ENCODE measurements at regions not wholly inside any gene's neighbourhood (a gene's known extent, or its start where the extent isn't known, plus 50 kb on each side); places are given as distances from the start of the nearest gene placed in this dataset.

DNA sequence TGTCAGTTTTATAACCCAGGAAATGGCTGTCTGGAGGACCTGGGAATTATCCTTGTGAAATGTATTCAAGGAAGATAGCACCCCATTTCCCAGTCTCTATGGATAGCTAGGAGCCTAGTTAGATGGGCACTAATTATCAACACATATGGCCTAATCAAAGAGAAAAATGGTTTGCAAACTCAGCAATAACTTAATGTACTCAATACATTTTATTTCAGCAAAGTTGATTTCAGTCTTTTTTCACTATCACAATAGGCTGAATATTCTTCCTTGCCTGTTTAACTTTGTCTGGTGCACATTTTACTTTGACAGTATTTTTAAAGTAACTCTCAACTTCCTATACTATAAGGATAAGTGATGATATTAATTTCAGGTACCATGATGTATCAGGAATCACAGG, 756.3 kb downstream of the CCDC85A start:
- Histone ChIP-seq H3K4me2 (ENCODE audit: low read length) (no peak overlapping the region), H2AFZ (no peak overlapping the region), H3K27ac (no peak overlapping the region), H3K9me3 (ENCODE audit: control insufficient read depth, low read length) (no peaks in the 10 kb centered on the region), H3K27me3 (ENCODE audit: control insufficient read depth, insufficient read depth, low read length) (no peaks in the 10 kb centered on the region), H3K36me3 (ENCODE audit: control insufficient read depth, insufficient read depth, low read length) (no peaks in the 10 kb centered on the region), H3K4me1 (no peaks in the 10 kb centered on the region), H3K4me3 (ENCODE audit: low read depth, low read length) (no peak overlapping the region), H3K79me2 (no peaks in the 10 kb centered on the region), H3K9ac (no peak overlapping the region)
- no peak for TF ChIP-seq CTCF (IDR thresholded peaks at IDR 0.05)

GRCh38 chr2:56952871-56953270, 769.1 kb downstream of the CCDC85A start:
- no peak for TF ChIP-seq CTCF (IDR thresholded peaks at IDR 0.05)
- H3K4me3 ChIP-seq (ENCODE audit: low read depth, low read length): no peak overlapping the region
- no peaks in the 10 kb centered on the region for H3K36me3 ChIP-seq (ENCODE audit: control insufficient read depth, insufficient read depth, low read length)
- H3K9me3 ChIP-seq (ENCODE audit: control insufficient read depth, low read length): no peaks in the 10 kb centered on the region
- no peaks in the 10 kb centered on the region for H3K27me3 ChIP-seq (ENCODE audit: control insufficient read depth, insufficient read depth, low read length)
- H3K9ac ChIP-seq: no peak overlapping the region
- no peak overlapping the region for H3K27ac ChIP-seq
- H3K4me1 ChIP-seq: no peaks in the 10 kb centered on the region
- H3K79me2 ChIP-seq: no peaks in the 10 kb centered on the region
- H3K4me2 ChIP-seq (ENCODE audit: low read length): no peak overlapping the region
- H2AFZ ChIP-seq: no peak overlapping the region

GRCh38 chr2:56960581-56960980, 776.8 kb downstream of the CCDC85A start:
- H3K79me2 ChIP-seq: no peaks in the 10 kb centered on the region
- H3K4me1 ChIP-seq: no peaks in the 10 kb centered on the region
- H3K27me3 ChIP-seq (ENCODE audit: control insufficient read depth, insufficient read depth, low read length): no peaks in the 10 kb centered on the region
- TF ChIP-seq CTCF (IDR thresholded peaks at IDR 0.05): no peak
- no peak overlapping the region for H2AFZ ChIP-seq
- H3K4me2 ChIP-seq (ENCODE audit: low read length): no peak overlapping the region
- no peaks in the 10 kb centered on the region for H3K9me3 ChIP-seq (ENCODE audit: control insufficient read depth, low read length)
- H3K4me3 ChIP-seq (ENCODE audit: low read depth, low read length): no peak overlapping the region
- H3K27ac ChIP-seq: no peak overlapping the region
- no peak overlapping the region for H3K9ac ChIP-seq
- no peaks in the 10 kb centered on the region for H3K36me3 ChIP-seq (ENCODE audit: control insufficient read depth, insufficient read depth, low read length)

DNA sequence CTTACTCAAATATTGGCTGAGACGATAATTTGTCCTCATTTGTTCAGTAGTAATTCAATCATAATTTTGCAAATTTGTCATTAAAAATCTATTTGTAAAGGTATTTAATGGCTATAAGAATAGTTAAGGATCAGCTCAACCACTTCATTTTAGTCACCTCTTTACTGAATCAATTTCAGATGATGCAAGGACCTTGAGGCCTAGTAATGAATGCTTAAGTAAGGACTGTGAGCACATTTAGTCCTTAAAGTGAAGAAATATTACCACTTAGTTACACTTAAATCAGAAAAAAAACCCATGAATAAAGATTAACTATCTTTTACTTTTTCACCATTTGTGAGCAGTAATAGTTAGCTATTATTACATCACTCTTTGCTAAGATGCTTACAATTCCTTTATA, 778.9 kb downstream of the CCDC85A start:
- H3K4me3 ChIP-seq (ENCODE audit: low read depth, low read length): no peak overlapping the region

More for the DNA sequence above, 778.9 kb downstream of the CCDC85A start:
- Histone ChIP-seq H3K9ac (no peak overlapping the region), H3K27ac (no peak overlapping the region), H3K4me1 (no peaks in the 10 kb centered on the region), H3K4me2 (ENCODE audit: low read length) (no peak overlapping the region), H3K36me3 (ENCODE audit: control insufficient read depth, insufficient read depth, low read length) (no peaks in the 10 kb centered on the region), H3K27me3 (ENCODE audit: control insufficient read depth, insufficient read depth, low read length) (no peaks in the 10 kb centered on the region), H3K79me2 (no peaks in the 10 kb centered on the region), H2AFZ (no peak overlapping the region), H3K9me3 (ENCODE audit: control insufficient read depth, low read length) (no peaks in the 10 kb centered on the region)
- TF ChIP-seq CTCF (IDR thresholded peaks at IDR 0.05): no peak

Data from parathyroid adenoma (tissue), 2 donors.